IMR-90 (cell line): ENCODE measurements at regions not wholly inside any gene's neighbourhood (a gene's known extent, or its start where the extent isn't known, plus 50 kb on each side); places are given as distances from the start of the nearest gene placed in this dataset.
"Not testable (repeated sequence)": the region's sequence is repeated elsewhere in the genome, so short reads cannot be mapped to it uniquely, and the experiment has no call there.

Experiments used
- ATAC-seq: fragments of 200-7000 bp; cut with Tn5 transposase; 2 replicates; pipeline ENCODE4 v1.9.1; 2020; ENCODE audit warnings: low read depth, mild to moderate bottlenecking, moderate library complexity
- BruUV-seq: library from RNA; stranded (reverse); fragments of 400-500 nt; replicated peaks from 2 replicates; lab custom pipeline; 2021; lab: Mats Ljungman, UMichigan
- CTCF ChIA-PET: fragments of 300-600 bp; formaldehyde crosslinking; extraction: SDS; loops from one replicate; lab custom pipeline; 2021; ENCODE audit warnings: antibody characterized with exemption; lab: Yijun Ruan, JAX
- POLR2A ChIA-PET: fragments of 300-600 bp; sonication (Branson Sonifier 250); formaldehyde crosslinking; loops from one replicate; lab custom pipeline; 2022; ENCODE audit warnings: antibody characterized with exemption; ENCODE audit not compliant: unreplicated experiment; lab: Charles Lee
- DNase-seq: peaks from one replicate; pipeline ENCODE4 v3.0.0; 2013
- H2AFZ ChIP-seq: replicated peaks from 2 replicates; pipeline ENCODE3; 2013; ENCODE audit warnings: low read length, mild to moderate bottlenecking; ENCODE audit not compliant: poor library complexity
- H2AK5ac ChIP-seq: 2 replicates; pipeline ENCODE4 v1.6.1; 2013; ENCODE audit warnings: low read depth, low read length, inconsistent platforms
- H2AK9ac ChIP-seq: replicated peaks from 2 replicates; pipeline ENCODE3; 2013; ENCODE audit warnings: mild to moderate bottlenecking, low read depth, low read length, moderate library complexity; ENCODE audit not compliant: poor library complexity
- H2BK120ac ChIP-seq: 2 replicates; pipeline ENCODE4 v1.6.1; 2013; ENCODE audit warnings: low read depth, low read length, inconsistent platforms
- H2BK15ac ChIP-seq: 3 replicates; pipeline ENCODE4 v1.6.1; 2013; ENCODE audit warnings: low read depth, low read length, inconsistent platforms
- H2BK20ac ChIP-seq: 2 replicates; pipeline ENCODE4 v1.6.1; 2013; ENCODE audit warnings: low read depth, mild to moderate bottlenecking, inconsistent platforms, low read length, moderate library complexity
- H2BK5ac ChIP-seq: 2 replicates; pipeline ENCODE4 v1.6.1; 2013; ENCODE audit warnings: mild to moderate bottlenecking, low read depth, low read length, inconsistent platforms; ENCODE audit not compliant: poor library complexity, severe bottlenecking
- H3K14ac ChIP-seq: replicated peaks from 2 replicates; pipeline ENCODE4 v1.6.1; 2013; ENCODE audit warnings: low read depth, low read length, inconsistent platforms
- H3K18ac ChIP-seq: 2 replicates; pipeline ENCODE4 v1.6.1; 2013; ENCODE audit warnings: low read depth, low read length, control low read depth
- H3K23ac ChIP-seq: 2 replicates; pipeline ENCODE4 v1.6.1; 2013; ENCODE audit warnings: low read depth, low read length, inconsistent platforms
- H3K27ac ChIP-seq: 2 replicates; pipeline ENCODE4 v1.5.1; 2013; ENCODE audit warnings: mild to moderate bottlenecking, control low read depth, low read length; ENCODE audit not compliant: insufficient read depth
- H3K27me3 ChIP-seq: 2 replicates; pipeline ENCODE4 v1.6.1; 2013; ENCODE audit warnings: low read length; ENCODE audit not compliant: control insufficient read depth, insufficient read depth
- H3K36me3 ChIP-seq: 2 replicates; pipeline ENCODE4 v1.6.1; 2013; ENCODE audit warnings: low read length, mixed read lengths; ENCODE audit not compliant: control insufficient read depth, insufficient read depth
- H3K4ac ChIP-seq: 2 replicates; pipeline ENCODE4 v1.6.1; 2013; ENCODE audit warnings: low read depth, low read length, inconsistent platforms
- H3K4me1 ChIP-seq: 2 replicates; pipeline ENCODE4 v1.6.1; 2013; ENCODE audit warnings: low read length, mixed read lengths; ENCODE audit not compliant: control insufficient read depth, insufficient read depth
- H3K4me2 ChIP-seq: 2 replicates; pipeline ENCODE4 v1.6.1; 2013; ENCODE audit warnings: low read depth, mild to moderate bottlenecking, control low read depth, low read length, moderate library complexity
- H3K4me3 ChIP-seq: 2 replicates; pipeline ENCODE4 v1.5.1; 2013; ENCODE audit warnings: low read depth, mild to moderate bottlenecking, control low read depth, low read length, moderate library complexity; ENCODE audit not compliant: insufficient read depth
- H3K56ac ChIP-seq: 2 replicates; pipeline ENCODE4 v1.6.1; 2013; ENCODE audit warnings: low read length, inconsistent platforms; ENCODE audit not compliant: insufficient read depth; ENCODE audit errors: extremely low read depth
- H3K79me1 ChIP-seq, 2 experiments: 2 replicates each; pipeline ENCODE4 v1.6.1; 2013; ENCODE audit warnings: low read length in 2 of 2, inconsistent platforms in 1 of 2, low read depth in 1 of 2
- H3K9ac ChIP-seq: 2 replicates; pipeline ENCODE4 v1.6.1; 2013; ENCODE audit warnings: low read depth, low read length, control low read depth
- H3K9me1 ChIP-seq: 2 replicates; pipeline ENCODE4 v1.6.1; 2013; ENCODE audit warnings: low read length, inconsistent platforms; ENCODE audit not compliant: insufficient read depth
- H3K9me3 ChIP-seq: 2 replicates; pipeline ENCODE4 v1.6.1; 2013; ENCODE audit warnings: low read length; ENCODE audit not compliant: control insufficient read depth, insufficient read depth
- H4K20me1 ChIP-seq: 2 replicates; pipeline ENCODE4 v1.6.1; 2013; ENCODE audit warnings: low read length, inconsistent platforms; ENCODE audit not compliant: insufficient read depth
- H4K5ac ChIP-seq: 2 replicates; pipeline ENCODE4 v1.6.1; 2013; ENCODE audit warnings: mild to moderate bottlenecking, low read depth, low read length, control low read depth
- H4K8ac ChIP-seq, 2 experiments: 2 replicates each; pipeline ENCODE4 v1.6.1; 2013; ENCODE audit warnings: low read depth in 2 of 2, low read length in 2 of 2, control low read depth in 1 of 2, inconsistent platforms in 1 of 2
- H4K91ac ChIP-seq: 2 replicates; pipeline ENCODE4 v1.6.1; 2013; ENCODE audit warnings: low read depth, low read length, inconsistent platforms; ENCODE audit not compliant: insufficient read depth
- WGBS, 2 experiments: methylation state at CpG; one replicate each; pipeline versions ENCODE4 v1.1.5 to v1.1.7; 2013; ENCODE audit warnings: missing lambda C conversion rate in 2 of 2; ENCODE audit not compliant: insufficient read length in 1 of 2; ENCODE audit errors: extremely low coverage in 2 of 2; 5-methylcytosine and 5-hydroxymethylcytosine counted together
- dilution Hi-C: fragments of 300-500 bp; cut with HindIII; formaldehyde crosslinking; loops from one replicate; pipeline ENCODE4 v1.14.3; 2018; ENCODE audit warnings: low sequenced_read_pairs; ENCODE audit not compliant: unreplicated experiment
- in situ Hi-C: fragments of 300-500 bp; cut with MboI; formaldehyde crosslinking; loops from 3 replicates; pipeline ENCODE4 v1.14.3; 2019; ENCODE audit warnings: low sequenced_read_pairs, inconsistent platforms, mixed read lengths
- intact Hi-C: fragments of 100-400 bp; cut with micrococcal nuclease; formaldehyde crosslinking; loops from 2 replicates; pipeline ENCODE4 v1.10.0; 2022

DNA sequence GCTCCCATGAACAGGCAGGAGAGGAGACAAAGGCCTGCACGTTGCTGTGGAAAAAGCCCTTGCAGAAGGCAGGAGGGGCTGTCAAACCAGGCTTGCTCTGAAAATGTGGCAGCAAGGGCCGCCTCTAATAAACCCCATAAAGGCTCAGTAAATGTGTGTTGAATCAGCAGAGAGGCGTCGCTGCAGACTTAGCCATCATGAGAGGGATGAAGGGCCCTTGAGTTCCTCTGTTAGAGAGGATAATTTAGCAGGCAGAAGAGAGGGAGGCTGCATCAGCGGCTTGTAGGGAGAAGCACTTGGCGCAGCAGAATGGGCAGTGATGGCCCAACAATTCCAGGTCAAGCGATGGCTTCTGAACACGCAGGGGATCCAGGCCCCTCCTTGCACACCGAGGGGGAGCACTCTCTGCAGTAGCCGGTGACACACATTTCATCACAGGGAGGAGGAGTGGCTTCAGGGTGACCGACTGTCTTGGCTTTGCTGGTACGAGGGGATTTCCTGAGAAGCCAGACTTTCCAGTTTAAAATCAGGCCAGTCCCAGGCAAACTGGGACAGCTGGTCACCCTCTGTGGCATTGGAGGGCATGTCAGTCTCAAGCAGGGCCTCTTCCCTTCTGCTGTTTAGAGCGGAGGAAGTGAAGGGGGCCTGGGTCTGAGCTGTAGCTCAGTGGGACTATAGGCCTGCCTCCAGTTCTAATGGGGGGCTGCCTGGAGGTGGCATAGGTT lies 61.0 kb upstream of the XIAP start:
- H3K27me3 ChIP-seq, H2AK9ac ChIP-seq, intact Hi-C loops, H3K4me3 ChIP-seq, H3K4ac ChIP-seq, H3K23ac ChIP-seq, dilution Hi-C loops, H3K36me3 ChIP-seq, H3K27ac ChIP-seq, H3K4me2 ChIP-seq, H2BK5ac ChIP-seq, H2AK5ac ChIP-seq, CTCF ChIA-PET, BruUV-seq, H3K9ac ChIP-seq, H2BK15ac ChIP-seq, H4K8ac ChIP-seq, H2BK120ac ChIP-seq, H3K14ac ChIP-seq, H4K91ac ChIP-seq, ATAC-seq, H2BK20ac ChIP-seq, POLR2A ChIA-PET, H3K18ac ChIP-seq, H3K56ac ChIP-seq, H4K5ac ChIP-seq, in situ Hi-C loops, H4K20me1 ChIP-seq, DNase-seq, H3K4me1 ChIP-seq, H2AFZ ChIP-seq, H3K9me3 ChIP-seq, H3K79me1 ChIP-seq, H3K9me1 ChIP-seq: not testable (repeated sequence)
- 60% methylated on average over 2 of the region's 13 CpGs; no CpG with 5 or more reads in 1 of the 2 experiments for WGBS, 2 experiments
